Keratinocyte (primary cell): ENCODE measurements at regions not wholly inside any gene's neighbourhood (a gene's known extent, or its start where the extent isn't known, plus 50 kb on each side); places are given as distances from the start of the nearest gene placed in this dataset.
A peak's percentile ranks its signal among the peaks of the same experiment; 100 is the strongest.

Experiments
- DNase-seq: peaks from one replicate; pipeline ENCODE4 v3.0.0-alpha.2; 2011; ENCODE audit warnings: low read depth, missing footprints, low spot score
- FAIRE-seq: peaks from 2 replicates; lab custom pipeline; 2011; peaks lifted over from hg19 to GRCh38; lab: Jason Lieb, UNC
- H2AFZ ChIP-seq: 2 replicates; pipeline ENCODE4 v1.6.0; 2012; ENCODE audit warnings: low read length, control low read depth, inconsistent platforms; ENCODE audit not compliant: control insufficient read depth
- H3K27ac ChIP-seq: 2 replicates; pipeline ENCODE4 v1.5.1; 2011; ENCODE audit warnings: low read length; ENCODE audit not compliant: control insufficient read depth, insufficient read depth
- H3K27me3 ChIP-seq: 3 replicates; pipeline ENCODE4 v1.6.0; 2011; ENCODE audit warnings: low read length; ENCODE audit not compliant: control insufficient read depth, insufficient read depth; ENCODE audit errors: extremely low read depth
- H3K36me3 ChIP-seq, 2 experiments: 2 replicates in 1 of 2; 3 replicates in 1 of 2; pipeline ENCODE4 v1.5.1; 2011; ENCODE audit warnings: low read length in 2 of 2, mild to moderate bottlenecking in 1 of 2; ENCODE audit not compliant: control insufficient read depth in 2 of 2, insufficient read depth in 2 of 2; ENCODE audit errors: extremely low read depth in 1 of 2
- H3K4me1 ChIP-seq: 3 replicates; pipeline ENCODE4 v1.5.1; 2011; ENCODE audit warnings: low read length; ENCODE audit not compliant: control insufficient read depth, insufficient read depth; ENCODE audit errors: extremely low read depth
- H3K4me2 ChIP-seq: 3 replicates; pipeline ENCODE4 v1.6.0; 2011; ENCODE audit warnings: low read depth, low read length; ENCODE audit not compliant: control insufficient read depth, insufficient read depth; ENCODE audit errors: extremely low read depth
- H3K4me3 ChIP-seq, 3 experiments: fragments of 200-600 bp in 1 of 3; sonication (generic) in 1 of 3; 2 replicates in 2 of 3; 3 replicates in 1 of 3; pipeline ENCODE4 v1.5.1; 2011 to 2016; ENCODE audit warnings: low read length in 3 of 3, mild to moderate bottlenecking in 3 of 3, control low read depth in 2 of 3, inconsistent platforms in 1 of 3, low read depth in 1 of 3, mixed read lengths in 1 of 3, mixed run types in 1 of 3, moderate library complexity in 1 of 3; ENCODE audit not compliant: control insufficient read depth in 2 of 3, insufficient read depth in 2 of 3; ENCODE audit errors: extremely low read depth in 1 of 3
- H3K79me2 ChIP-seq: 2 replicates; pipeline ENCODE4 v1.6.0; 2012; ENCODE audit warnings: low read length; ENCODE audit not compliant: control insufficient read depth, insufficient read depth
- H3K9ac ChIP-seq: 3 replicates; pipeline ENCODE4 v1.6.0; 2011; ENCODE audit warnings: low read length; ENCODE audit not compliant: control insufficient read depth, insufficient read depth; ENCODE audit errors: extremely low read depth
- H3K9me1 ChIP-seq: 3 replicates; pipeline ENCODE4 v1.6.0; 2011; ENCODE audit warnings: low read length; ENCODE audit not compliant: control insufficient read depth, insufficient read depth; ENCODE audit errors: extremely low read depth
- H3K9me3 ChIP-seq: 2 replicates; pipeline ENCODE4 v1.5.1; 2012; ENCODE audit warnings: low read depth, low read length; ENCODE audit not compliant: control insufficient read depth
- H4K20me1 ChIP-seq: 3 replicates; pipeline ENCODE4 v1.6.0; 2011; ENCODE audit warnings: low read length; ENCODE audit not compliant: control insufficient read depth, insufficient read depth; ENCODE audit errors: extremely low read depth
- CTCF ChIP-seq, 3 experiments: IDR thresholded peaks in 1 of 3; conservative IDR thresholded peaks in 1 of 3; optimal IDR thresholded peaks in 1 of 3; 2 replicates in 2 of 3; 3 replicates in 1 of 3; pipeline versions ENCODE3 to v1.5.1; 2011; ENCODE audit warnings: low read length in 3 of 3, mild to moderate bottlenecking in 3 of 3, moderate library complexity in 2 of 3, control low read depth in 1 of 3, inconsistent platforms in 1 of 3; ENCODE audit not compliant: insufficient read depth in 2 of 3; ENCODE audit errors: extremely low read depth in 1 of 3
- EZH2 ChIP-seq: IDR thresholded peaks from one replicate; pipeline ENCODE4 v1.6.1; 2012; ENCODE audit warnings: inconsistent platforms, mild to moderate bottlenecking, low read length, moderate library complexity
- dilution Hi-C: fragments of 300-500 bp; cut with MboI; formaldehyde crosslinking; loops from one replicate; pipeline ENCODE4 v1.7.0; 2020; ENCODE audit warnings: low sequenced_read_pairs; ENCODE audit not compliant: extremely low pct_ligation_motif_present

- peak overlapping the region; percentile 44 for H2AFZ ChIP-seq
- dilution Hi-C loops = no loop called here
Measured at GRCh38 chr21:26351661-26352060, 181.1 kb upstream of the APP start.

GRCh38 chr21:26332867-26333266 is 162.3 kb upstream of the APP start:
- Histone ChIP-seq H3K9ac (peak overlapping the region; percentile 30), H3K79me2 (no peaks in the 10 kb centered on the region), H3K9me1 (no peaks in the 10 kb centered on the region), H3K4me1 (peaks cover 14% of the 10 kb centered on the region), H4K20me1 (no peaks in the 10 kb centered on the region), H3K27ac (peak overlapping the region; percentile 72), H3K36me3 (no peaks in the 10 kb centered on the region), H3K9me3 (no peaks in the 10 kb centered on the region), H3K4me2 (peak overlapping the region; percentile 35), H3K4me3 (no peak overlapping the region), H2AFZ (peak overlapping the region; percentile 76), H3K27me3 (no peaks in the 10 kb centered on the region)
- dilution Hi-C loops = no loop called here
- TF ChIP-seq EZH2 (no peak), CTCF (optimal IDR thresholded peaks at IDR 0.05 in 1 of 3, IDR thresholded peaks at IDR 0.05 in 1 of 3, conservative IDR thresholded peaks at IDR 0.05 in 1 of 3; ENCODE audit: extremely low read depth in 1 of 3, insufficient read depth in 2 of 3, low read length in 3 of 3) (no peak)
- peak; percentile 96 for FAIRE-seq
- peak; percentile 85 for DNase-seq

More at GRCh38 chr21:26351661-26352060, 181.1 kb upstream of the APP start:
- H3K27me3 ChIP-seq = no peaks in the 10 kb centered on the region
- FAIRE-seq (no peak), DNase-seq (no peak)
- peak overlapping the region; percentile 30 for H3K4me2 ChIP-seq
- no peaks in the 10 kb centered on the region for H3K79me2 ChIP-seq
- TF ChIP-seq CTCF (optimal IDR thresholded peaks at IDR 0.05 in 1 of 3, IDR thresholded peaks at IDR 0.05 in 1 of 3, conservative IDR thresholded peaks at IDR 0.05 in 1 of 3; ENCODE audit: extremely low read depth in 1 of 3, insufficient read depth in 2 of 3, low read length in 3 of 3) (no peak), EZH2 (no peak)
- no peaks in the 10 kb centered on the region for H4K20me1 ChIP-seq
- H3K9me1 ChIP-seq = no peaks in the 10 kb centered on the region
- no peaks in the 10 kb centered on the region for H3K36me3 ChIP-seq
- H3K4me1 ChIP-seq = peaks cover 12% of the 10 kb centered on the region
- no peak overlapping the region for H3K4me3 ChIP-seq
- H3K27ac ChIP-seq = peak overlapping the region; percentile 40
- H3K9ac ChIP-seq = no peak overlapping the region
- no peaks in the 10 kb centered on the region for H3K9me3 ChIP-seq
